ENCODE measurements at regions not wholly inside any gene's neighbourhood (a gene's known extent, or its start where the extent isn't known, plus 50 kb on each side); places are given as distances from the start of the nearest gene placed in this dataset.
A peak's percentile ranks its signal among the peaks of the same experiment; 100 is the strongest.

DNA sequence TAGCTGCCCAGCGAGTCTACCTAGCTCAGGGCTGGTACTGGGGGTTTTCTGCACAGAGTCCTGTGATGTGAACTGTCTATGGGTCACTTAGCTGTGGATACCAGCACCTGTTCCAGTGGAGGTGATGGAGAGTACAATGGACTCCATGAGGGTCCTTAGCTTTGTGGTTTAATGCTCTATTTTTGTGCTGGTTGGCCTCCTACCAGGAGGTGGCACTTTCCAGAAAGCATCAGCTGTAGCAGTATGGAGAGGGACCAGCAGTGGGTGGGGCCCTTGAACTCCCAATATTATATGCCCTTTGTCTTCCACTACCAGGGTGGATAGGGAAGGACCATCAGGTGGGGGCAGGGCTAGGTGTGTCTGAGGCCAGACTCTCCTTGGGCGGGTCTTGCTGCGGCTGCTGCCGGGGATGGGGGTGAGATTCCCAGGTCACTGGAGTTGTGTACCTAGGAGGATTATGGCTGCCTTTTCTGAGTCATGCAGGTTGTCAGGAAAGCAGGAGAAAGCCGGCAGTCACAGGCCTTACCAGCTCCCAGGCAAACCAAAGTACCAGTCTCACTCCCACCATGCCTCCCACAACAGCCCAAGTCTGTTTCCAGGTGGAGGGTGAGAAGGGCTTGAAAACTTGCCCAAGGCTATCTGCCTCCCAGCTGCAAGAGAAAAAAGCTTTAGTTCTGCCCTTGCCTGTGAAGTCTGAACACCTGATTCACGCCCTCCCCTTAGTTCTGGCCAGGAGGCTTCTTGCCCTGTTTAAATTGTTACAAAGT is 163.0 kb upstream of the NUDT4 start:
- no peak for TF ChIP-seq GATA2 (IDR thresholded peaks at IDR 0.05; ENCODE audit: low read depth, low read length)
- no peak for TF ChIP-seq GATA3 (IDR thresholded peaks at IDR 0.05; ENCODE audit: low read depth, low read length)

- TF ChIP-seq GATA3 (IDR thresholded peaks at IDR 0.05; ENCODE audit: low read depth, low read length) (no peak), GATA2 (IDR thresholded peaks at IDR 0.05; ENCODE audit: low read depth, low read length) (no peak)
Measured at GRCh38 chr12:93215290-93215678, 162.4 kb upstream of the NUDT4 start.

- TF ChIP-seq GATA3 (IDR thresholded peaks at IDR 0.05; ENCODE audit: low read depth, low read length), result no peak
- no peak for TF ChIP-seq GATA2 (IDR thresholded peaks at IDR 0.05; ENCODE audit: low read depth, low read length)
Measured at GRCh38 chr12:93219947-93220346, 157.8 kb upstream of the NUDT4 start.

GRCh38 chr12:93221841-93222240 is 155.9 kb upstream of the NUDT4 start:
- no peak for TF ChIP-seq GATA3 (IDR thresholded peaks at IDR 0.05; ENCODE audit: low read depth, low read length)
- no peak for TF ChIP-seq GATA2 (IDR thresholded peaks at IDR 0.05; ENCODE audit: low read depth, low read length)

- TF ChIP-seq GATA2 (IDR thresholded peaks at IDR 0.05; ENCODE audit: low read depth, low read length) (no peak), GATA3 (IDR thresholded peaks at IDR 0.05; ENCODE audit: low read depth, low read length) (no peak)
Measured at GRCh38 chr12:93223440-93224426, 154.0 kb upstream of the NUDT4 start.

- TF ChIP-seq GATA3 (IDR thresholded peaks at IDR 0.05; ENCODE audit: low read depth, low read length), result no peak
- no peak for TF ChIP-seq GATA2 (IDR thresholded peaks at IDR 0.05; ENCODE audit: low read depth, low read length)
Measured at GRCh38 chr12:93225094-93225493, 152.6 kb upstream of the NUDT4 start.

DNA sequence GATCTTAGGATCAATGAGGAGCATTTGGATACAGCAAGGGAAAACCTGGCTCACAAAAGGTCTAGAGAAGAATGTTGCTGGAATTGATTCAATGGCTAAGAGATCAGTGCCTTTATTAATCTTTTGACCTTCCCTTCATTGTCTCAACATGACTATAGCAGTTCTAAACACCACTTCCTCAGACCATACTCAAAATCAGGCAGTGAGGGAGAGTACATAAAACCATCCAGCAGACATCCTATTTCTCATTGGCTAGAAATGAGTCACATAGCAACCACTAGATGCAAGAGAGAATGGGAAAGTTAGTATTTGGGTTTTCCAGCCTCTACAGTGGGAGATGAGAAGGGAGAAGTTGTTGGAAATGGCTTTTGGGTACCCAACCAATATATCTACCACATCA is 151.4 kb upstream of the NUDT4 start:
- TF ChIP-seq GATA2 (IDR thresholded peaks at IDR 0.05; ENCODE audit: low read depth, low read length) (no peak), GATA3 (IDR thresholded peaks at IDR 0.05; ENCODE audit: low read depth, low read length) (no peak)

DNA sequence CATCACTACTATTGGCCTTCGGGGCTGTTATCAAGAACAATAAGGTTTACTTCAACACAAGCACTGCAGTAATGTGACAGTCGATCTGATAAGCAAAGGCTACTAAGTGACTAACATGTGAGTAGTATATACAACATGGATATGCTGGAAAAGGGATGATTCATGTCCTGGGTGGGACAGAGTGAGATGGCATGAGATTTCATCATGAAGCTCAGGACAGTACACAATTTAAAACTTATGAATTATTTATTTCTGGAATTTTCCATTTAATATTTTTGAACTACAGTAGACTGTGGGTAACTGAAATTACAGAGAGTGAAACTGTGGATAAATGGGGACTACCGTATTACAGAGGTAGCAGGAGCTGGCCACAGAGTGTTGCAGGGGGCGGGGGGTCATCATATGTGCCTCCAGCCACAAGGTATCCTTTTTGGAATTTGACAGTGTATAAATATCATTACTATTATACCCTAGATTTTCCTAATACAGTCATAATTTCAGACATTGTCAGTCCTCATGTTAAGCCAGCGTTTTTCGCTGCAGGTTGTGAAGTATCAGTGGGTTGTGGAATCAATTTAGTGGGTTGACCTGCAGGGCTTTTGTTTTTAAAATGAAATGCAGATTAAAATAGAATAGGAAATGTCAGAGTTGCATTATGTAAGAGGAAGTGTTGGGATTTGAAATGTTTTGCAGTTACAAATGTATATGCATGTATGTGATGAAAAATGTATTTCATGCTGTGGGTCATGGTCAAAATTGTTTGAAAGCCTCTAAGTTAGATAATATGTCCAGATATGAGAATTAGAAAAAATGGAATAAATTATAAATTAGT is 148.0 kb upstream of the NUDT4 start:
- TF ChIP-seq GATA3 (IDR thresholded peaks at IDR 0.05; ENCODE audit: low read depth, low read length), result peak; percentile 97
- TF ChIP-seq GATA2 (IDR thresholded peaks at IDR 0.05; ENCODE audit: low read depth, low read length), result peak; percentile 93

DNA sequence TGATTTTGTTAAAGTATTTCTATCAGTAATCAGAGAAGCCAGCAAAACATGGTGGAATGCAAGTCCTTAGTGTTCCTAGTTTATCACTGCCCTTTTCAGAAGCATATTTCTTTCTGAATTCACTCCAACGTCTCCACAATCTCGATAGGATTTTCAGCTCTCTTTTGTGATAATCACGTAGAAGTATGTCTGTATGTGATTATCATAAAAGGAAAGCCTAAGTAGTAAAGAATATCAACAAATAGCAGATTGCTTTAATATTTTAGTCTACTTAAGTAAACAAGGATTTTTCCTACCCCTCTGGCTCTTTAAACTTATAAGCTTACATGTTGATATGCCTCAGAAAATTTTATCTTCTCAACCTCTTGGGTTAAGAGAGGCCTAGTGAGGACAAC is 147.4 kb upstream of the NUDT4 start:
- TF ChIP-seq GATA3 (IDR thresholded peaks at IDR 0.05; ENCODE audit: low read depth, low read length) (no peak), GATA2 (IDR thresholded peaks at IDR 0.05; ENCODE audit: low read depth, low read length) (no peak)

DNA sequence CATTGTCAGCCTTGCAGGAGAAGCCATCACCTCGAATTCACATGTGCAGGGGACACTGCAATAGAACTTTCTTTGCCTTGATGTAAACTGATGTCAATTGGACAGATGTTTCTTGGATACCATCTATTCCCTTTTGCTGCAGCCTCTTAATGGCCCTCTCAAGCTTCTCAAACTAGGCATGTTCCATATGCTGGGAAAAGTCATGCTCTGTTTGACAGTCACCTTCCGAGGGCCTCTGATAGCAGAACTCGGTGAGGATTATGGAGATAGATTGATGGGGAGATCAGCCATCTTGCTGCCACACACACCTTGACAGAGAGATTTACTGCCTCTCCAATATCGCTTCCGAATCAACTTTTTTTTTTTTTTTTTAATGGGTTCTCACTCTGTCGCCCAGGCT is 145.8 kb upstream of the NUDT4 start:
- no peak for TF ChIP-seq GATA3 (IDR thresholded peaks at IDR 0.05; ENCODE audit: low read depth, low read length)
- TF ChIP-seq GATA2 (IDR thresholded peaks at IDR 0.05; ENCODE audit: low read depth, low read length), result no peak

GRCh38 chr12:93234641-93235040 is 143.1 kb upstream of the NUDT4 start:
- TF ChIP-seq GATA3 (IDR thresholded peaks at IDR 0.05; ENCODE audit: low read depth, low read length), result no peak
- no peak for TF ChIP-seq GATA2 (IDR thresholded peaks at IDR 0.05; ENCODE audit: low read depth, low read length)

DNA sequence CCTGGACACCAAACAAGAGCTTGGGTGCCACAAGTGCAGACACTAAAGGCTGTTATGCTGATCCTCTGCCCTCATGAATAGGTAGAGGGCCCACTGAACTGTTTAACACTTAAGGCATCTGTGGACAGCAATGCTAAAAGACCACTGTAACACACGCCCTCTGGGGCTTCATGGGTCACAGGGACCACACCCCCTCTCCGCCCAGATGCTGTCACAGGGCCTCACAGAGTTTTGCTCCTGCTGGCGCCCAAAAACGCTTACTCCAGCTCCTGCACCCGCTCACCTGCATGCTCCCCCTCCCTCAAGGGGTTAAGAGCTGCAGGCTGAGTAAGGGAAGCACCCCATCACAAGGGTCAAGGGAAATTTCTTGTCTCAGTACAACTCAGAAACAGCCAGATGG is 141.8 kb upstream of the NUDT4 start:
- TF ChIP-seq GATA3 (IDR thresholded peaks at IDR 0.05; ENCODE audit: low read depth, low read length) (no peak), GATA2 (IDR thresholded peaks at IDR 0.05; ENCODE audit: low read depth, low read length) (no peak)

DNA sequence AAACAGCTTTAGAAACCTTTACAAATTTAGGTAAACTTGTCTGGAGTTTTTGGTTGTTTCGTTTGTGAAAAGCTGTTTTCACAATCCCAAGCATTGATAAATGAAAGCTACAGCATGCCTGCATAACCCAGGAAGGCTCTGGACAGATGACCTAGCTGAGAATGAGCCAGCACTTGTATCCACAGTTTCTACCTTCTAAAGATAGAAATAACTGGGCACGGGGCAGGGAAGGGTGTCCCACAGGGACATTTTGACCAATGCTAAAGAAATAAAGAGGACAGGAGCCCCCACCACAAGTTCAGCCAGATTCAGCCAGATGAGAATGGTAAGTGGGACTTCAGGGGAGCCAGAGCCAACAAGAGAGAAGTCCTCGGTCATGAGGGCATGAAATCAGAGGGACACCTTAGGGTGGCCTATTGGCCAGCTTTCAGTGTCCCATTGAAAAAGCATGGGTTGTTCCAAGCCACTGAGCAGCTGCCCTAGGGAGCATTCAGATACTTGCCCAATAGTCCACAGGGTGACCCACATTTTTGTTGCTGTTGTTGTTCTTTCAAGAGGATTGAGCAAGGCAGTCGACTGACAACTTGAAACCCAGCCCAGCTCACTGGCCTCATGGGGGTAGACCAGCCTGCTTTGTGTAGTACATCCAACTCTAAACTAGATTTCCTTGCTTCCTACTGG is 140.3 kb upstream of the NUDT4 start:
- no peak for TF ChIP-seq GATA3 (IDR thresholded peaks at IDR 0.05; ENCODE audit: low read depth, low read length)
- TF ChIP-seq GATA2 (IDR thresholded peaks at IDR 0.05; ENCODE audit: low read depth, low read length), result no peak

Data from SH-SY5Y (cell line).